ENCODE measurements at regions not wholly inside any gene's neighbourhood (a gene's known extent, or its start where the extent isn't known, plus 50 kb on each side); places are given as distances from the start of the nearest gene placed in this dataset.

GRCh38 chr15:87736401-87736800, 520.1 kb downstream of the NTRK3 start:
- TF ChIP-seq CTCF (IDR thresholded peaks at IDR 0.05) = no peak
- no peak for DNase-seq (ENCODE audit: low spot score)
- Histone ChIP-seq H3K27me3 (no peaks in the 10 kb centered on the region), H3K4me3 (no peak overlapping the region), H3K27ac (no peak overlapping the region), H3K36me3 (no peaks in the 10 kb centered on the region), H3K4me1 (peaks cover 0 to 4% of the 10 kb centered on the region in 2 donors), H3K9me3 (no peaks in the 10 kb centered on the region)

GRCh38 chr15:87735522-87735921, 521.0 kb downstream of the NTRK3 start:
- no peak for DNase-seq (ENCODE audit: low spot score)
- Histone ChIP-seq H3K36me3 (no peaks in the 10 kb centered on the region), H3K27ac (no peak overlapping the region), H3K9me3 (no peaks in the 10 kb centered on the region), H3K4me1 (peaks cover 0 to 4% of the 10 kb centered on the region in 2 donors), H3K27me3 (no peaks in the 10 kb centered on the region), H3K4me3 (no peak overlapping the region)
- no peak for TF ChIP-seq CTCF (IDR thresholded peaks at IDR 0.05)

GRCh38 chr15:87734571-87735373, 521.8 kb downstream of the NTRK3 start:
- DNase-seq (ENCODE audit: low spot score) = no peak
- no peaks in the 10 kb centered on the region for H3K27me3 ChIP-seq
- H3K4me3 ChIP-seq = no peak overlapping the region
- peaks cover 0 to 4% of the 10 kb centered on the region in 2 donors for H3K4me1 ChIP-seq
- no peak for TF ChIP-seq CTCF (IDR thresholded peaks at IDR 0.05)
- H3K9me3 ChIP-seq = no peaks in the 10 kb centered on the region
- no peaks in the 10 kb centered on the region for H3K36me3 ChIP-seq
- no peak overlapping the region for H3K27ac ChIP-seq

GRCh38 chr15:87733977-87734376, 522.6 kb downstream of the NTRK3 start:
- DNase-seq (ENCODE audit: low spot score) = no peak
- no peaks in the 10 kb centered on the region for H3K36me3 ChIP-seq
- H3K4me1 ChIP-seq = peaks cover 0 to 4% of the 10 kb centered on the region in 2 donors
- H3K27ac ChIP-seq = no peak overlapping the region
- no peaks in the 10 kb centered on the region for H3K9me3 ChIP-seq
- no peak for TF ChIP-seq CTCF (IDR thresholded peaks at IDR 0.05)
- H3K4me3 ChIP-seq = no peak overlapping the region
- H3K27me3 ChIP-seq = no peaks in the 10 kb centered on the region

GRCh38 chr15:87733541-87733941, 523.0 kb downstream of the NTRK3 start:
- no peak for TF ChIP-seq CTCF (IDR thresholded peaks at IDR 0.05)
- DNase-seq (ENCODE audit: low spot score) = no peak
- H3K9me3 ChIP-seq = no peaks in the 10 kb centered on the region

DNA sequence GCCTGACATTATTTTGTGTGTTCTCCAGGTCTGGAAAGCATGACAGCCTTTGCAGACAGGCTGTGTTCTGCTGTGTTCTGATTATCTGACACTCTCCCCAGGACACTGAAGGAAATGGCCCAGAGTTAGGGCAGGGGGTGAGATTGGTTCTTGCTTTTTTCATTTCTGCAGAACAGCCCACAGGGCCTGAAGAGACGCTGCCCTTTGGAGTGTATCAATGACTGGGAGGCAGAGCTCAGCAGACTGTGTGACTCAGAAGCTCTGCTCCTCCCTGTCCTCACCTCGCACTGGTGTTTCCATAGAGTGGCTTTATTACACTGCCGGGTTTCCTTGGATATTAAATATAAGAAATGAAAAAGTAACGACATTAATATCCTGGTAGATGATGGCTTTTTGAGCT, 523.6 kb downstream of the NTRK3 start:
- Histone ChIP-seq H3K9me3 (no peaks in the 10 kb centered on the region), H3K4me3 (no peak overlapping the region), H3K27me3 (no peaks in the 10 kb centered on the region), H3K4me1 (peaks cover 0 to 4% of the 10 kb centered on the region in 2 donors), H3K27ac (no peak overlapping the region), H3K36me3 (no peaks in the 10 kb centered on the region)
- TF ChIP-seq CTCF (IDR thresholded peaks at IDR 0.05) = no peak
- no peak for DNase-seq (ENCODE audit: low spot score)

More at GRCh38 chr15:87733541-87733941, 523.0 kb downstream of the NTRK3 start:
- Histone ChIP-seq H3K27me3 (no peaks in the 10 kb centered on the region), H3K4me3 (no peak overlapping the region), H3K4me1 (peaks cover 0 to 4% of the 10 kb centered on the region in 2 donors), H3K27ac (no peak overlapping the region), H3K36me3 (no peaks in the 10 kb centered on the region)

Measured in right atrium auricular region (tissue), 2 donors.